Stimulated activated CD4-positive, alpha-beta T cell treated with anti-CD3 and anti-CD28 coated beads, Interleukin-12 subunit alpha, Interleukin-12 subunit beta, amount 100 ng/mL, for 48 hours (primary cell): ENCODE measurements at regions not wholly inside any gene's neighbourhood (a gene's known extent, or its start where the extent isn't known, plus 50 kb on each side); places are given as distances from the start of the nearest gene placed in this dataset.
"Not testable (repeated sequence)": the region's sequence is repeated elsewhere in the genome, so short reads cannot be mapped to it uniquely, and the experiment has no call there.

Experiments
- DNase-seq, 3 donors: peaks; one replicate each; pipeline ENCODE4 v3.0.0-alpha.2; 2020; ENCODE audit warnings: low read depth in 2 of 3, low spot score in 1 of 3

GRCh38 chr3:112765531-112765930, 81.1 kb downstream of the CD200R1L start:
- no peak for DNase-seq

GRCh38 chr3:112763258-112763657, 83.4 kb downstream of the CD200R1L start:
- no peak for DNase-seq

GRCh38 chr3:112761062-112761638, 85.5 kb downstream of the CD200R1L start:
- no peak for DNase-seq

- DNase-seq: no peak
Measured at GRCh38 chr3:112759681-112760080, 87.0 kb downstream of the CD200R1L start.

- no peak for DNase-seq
Measured at GRCh38 chr3:112759210-112759609, 87.5 kb downstream of the CD200R1L start.

GRCh38 chr3:112757197-112757596, 89.5 kb downstream of the CD200R1L start:
- no peak for DNase-seq

- DNase-seq: no peak
Measured at GRCh38 chr3:112755845-112756613, 90.6 kb downstream of the CD200R1L start.

- not testable (repeated sequence) for DNase-seq
Measured at GRCh38 chr3:112755046-112755445, 91.6 kb downstream of the CD200R1L start.

- DNase-seq: no peak
Measured at GRCh38 chr3:112751564-112752512, 94.8 kb downstream of the CD200R1L start.

- DNase-seq: no peak
Measured at GRCh38 chr3:112751061-112751460, 95.6 kb downstream of the CD200R1L start.

- DNase-seq: no peak
Measured at GRCh38 chr3:112747624-112748023, 99.0 kb downstream of the CD200R1L start.

GRCh38 chr3:112746675-112747280, 99.9 kb downstream of the CD200R1L start:
- no peak for DNase-seq

- DNase-seq: no peak
Measured at GRCh38 chr3:112745567-112746248, 101.0 kb downstream of the CD200R1L start.

GRCh38 chr3:112744825-112745566, 101.7 kb downstream of the CD200R1L start:
- DNase-seq: no peak

GRCh38 chr3:112744106-112744505, 102.6 kb downstream of the CD200R1L start:
- no peak for DNase-seq

- DNase-seq: no peak
Measured at GRCh38 chr3:112742934-112743333, 102.0 kb upstream of the CCDC80 start.

GRCh38 chr3:112741983-112742382, 101.0 kb upstream of the CCDC80 start:
- no peak for DNase-seq

- no peak for DNase-seq
Measured at GRCh38 chr3:112740835-112741234, 99.9 kb upstream of the CCDC80 start.

- no peak for DNase-seq
Measured at GRCh38 chr3:112739252-112739965, 98.5 kb upstream of the CCDC80 start.
